NOMO-1 (cell line): ENCODE measurements at regions not wholly inside any gene's neighbourhood (a gene's known extent, or its start where the extent isn't known, plus 50 kb on each side); places are given as distances from the start of the nearest gene placed in this dataset.

Experiments used
- DNase-seq, 2 experiments: peaks; one replicate each; lab custom pipeline; 2025; ENCODE audit not compliant: unreplicated experiment in 2 of 2; lab: John Stamatoyannopoulos, UW

- DNase-seq: no peak
Observed at GRCh38 chr7:136051203-136051928, 74.2 kb upstream of the MTPN start.

DNA sequence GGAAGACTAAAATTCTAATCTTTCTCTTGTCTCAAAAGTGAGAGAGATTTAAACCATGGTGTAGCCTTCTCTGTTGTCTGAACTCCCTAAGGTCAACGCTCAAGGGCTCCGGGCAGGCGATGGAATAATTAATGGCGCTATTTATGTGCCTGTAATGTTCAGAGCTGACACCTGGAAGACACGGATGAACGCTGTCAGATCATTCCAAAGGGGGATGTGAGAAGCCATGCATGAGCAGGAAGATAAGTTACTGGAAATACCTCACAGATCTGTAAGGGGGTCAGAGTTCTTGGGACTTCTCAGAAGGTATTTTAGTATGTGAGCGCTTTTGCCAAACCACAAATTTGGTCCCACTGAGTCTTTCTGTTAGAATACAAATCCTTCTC lies 73.3 kb upstream of the MTPN start:
- DNase-seq: no peak

GRCh38 chr7:136049818-136050461 lies 72.8 kb upstream of the MTPN start:
- DNase-seq: no peak

DNA sequence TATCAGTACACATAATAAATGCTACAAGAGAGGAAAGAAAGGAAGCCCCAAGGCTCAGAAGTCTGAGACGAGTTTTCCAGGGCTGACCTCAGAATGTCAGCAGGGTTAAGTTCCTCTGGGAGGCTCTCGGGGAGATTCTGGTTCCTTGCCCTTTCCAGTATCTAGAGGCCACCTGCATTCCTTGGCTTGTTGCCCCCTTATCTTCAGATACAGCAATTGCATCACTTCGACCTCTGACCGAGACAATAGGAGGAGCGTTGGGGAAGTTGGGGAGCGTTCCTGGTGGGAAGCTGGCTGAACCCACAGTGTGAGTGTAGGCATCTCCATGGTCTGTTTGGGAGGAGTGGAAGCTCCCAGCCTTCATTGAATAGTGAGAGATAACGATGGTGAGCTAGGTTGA lies 72.0 kb upstream of the MTPN start:
- DNase-seq: no peak

DNA sequence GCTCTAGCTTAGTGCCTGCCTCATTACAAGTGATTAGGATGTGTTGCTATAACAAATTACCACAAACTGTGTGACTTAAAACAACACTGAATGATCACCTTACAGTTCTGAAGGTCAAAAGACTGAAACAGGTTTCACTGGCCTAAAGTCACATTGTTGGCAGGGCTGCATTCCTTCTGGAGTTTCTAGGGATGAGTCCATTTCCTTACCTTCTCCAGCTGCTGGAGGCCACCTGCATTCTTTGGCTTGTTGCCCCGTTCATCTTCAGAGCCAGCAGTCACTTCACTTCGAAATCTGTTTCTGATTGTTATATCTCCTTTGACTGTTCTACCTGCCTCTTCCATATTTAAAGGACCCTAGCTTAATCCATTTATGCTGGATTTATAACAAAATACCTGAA lies 69.4 kb upstream of the MTPN start:
- no peak for DNase-seq

DNA sequence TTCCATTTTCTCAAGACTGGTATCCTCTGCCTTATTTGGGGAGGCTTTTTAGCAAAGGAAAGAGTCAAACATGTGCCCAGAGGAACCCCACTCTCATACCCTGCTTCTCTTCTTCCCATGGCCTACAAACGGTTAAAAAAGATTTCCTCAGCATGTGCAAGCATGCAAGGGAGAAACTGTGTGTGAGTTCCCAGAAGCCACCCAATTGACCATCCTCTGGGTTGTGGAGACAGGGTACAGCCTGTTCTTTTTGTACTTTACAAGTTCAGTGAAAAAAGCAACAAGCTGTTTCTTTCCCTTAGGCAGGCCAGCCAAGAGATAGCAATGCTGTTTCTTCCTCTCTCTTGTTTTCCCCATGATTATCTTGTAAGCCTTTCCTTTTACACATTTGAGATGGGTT lies 68.8 kb upstream of the MTPN start:
- DNase-seq: no peak

DNA sequence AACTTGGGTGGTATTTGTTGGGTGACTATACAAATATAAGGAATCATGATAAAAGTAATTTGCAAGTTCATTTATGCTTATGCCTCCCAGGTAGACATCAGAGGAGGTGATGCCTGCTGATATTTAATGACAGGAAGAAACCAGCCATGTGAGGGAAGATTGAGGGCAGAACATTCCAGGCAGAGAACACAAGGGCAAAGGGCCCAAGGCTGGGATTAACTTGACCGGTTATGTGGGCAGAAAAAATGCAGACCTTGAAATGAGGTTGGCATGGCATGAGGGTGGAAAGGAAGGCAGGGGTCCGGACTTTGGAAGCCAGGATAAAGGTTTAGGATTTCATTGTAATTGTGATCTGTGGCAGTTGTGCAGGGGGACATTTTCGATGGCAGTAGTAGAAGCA lies 68.0 kb upstream of the MTPN start:
- DNase-seq: no peak

DNA sequence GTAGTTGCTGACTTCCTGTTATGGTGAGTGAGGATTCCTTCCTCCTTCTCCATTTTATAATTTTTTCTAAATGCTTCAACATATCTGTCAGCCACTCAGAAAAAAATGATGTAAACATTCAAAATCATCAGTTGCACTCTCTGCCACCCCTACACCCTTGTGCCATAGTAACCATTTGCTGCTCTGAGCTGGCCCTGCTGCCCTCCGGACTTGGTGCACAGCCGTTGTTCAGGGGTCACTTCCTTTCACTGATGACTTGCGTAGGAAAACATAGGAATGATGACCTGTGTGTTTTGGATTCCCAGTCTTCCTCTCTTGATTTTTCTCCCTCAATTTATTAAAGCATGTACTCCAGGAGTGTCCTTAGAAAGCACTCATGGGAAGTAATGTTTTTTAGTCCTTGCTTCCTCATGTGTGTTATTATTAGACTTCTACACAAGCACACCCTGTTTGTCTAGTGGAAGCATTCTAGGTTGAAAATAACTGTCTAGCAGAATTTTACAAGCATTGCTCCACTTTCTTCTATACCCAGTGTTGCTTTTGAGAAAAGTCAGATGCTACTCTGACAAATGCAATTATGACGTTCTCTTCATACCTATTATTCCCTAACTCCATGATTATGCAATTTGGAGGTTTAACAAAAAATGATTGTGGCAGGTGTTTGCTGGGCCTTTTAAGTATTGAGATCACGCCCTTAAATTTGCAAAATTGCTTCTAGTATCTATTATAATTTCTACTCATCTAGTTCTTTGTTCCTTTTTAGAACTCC lies 62.6 kb upstream of the MTPN start:
- DNase-seq: no peak

DNA sequence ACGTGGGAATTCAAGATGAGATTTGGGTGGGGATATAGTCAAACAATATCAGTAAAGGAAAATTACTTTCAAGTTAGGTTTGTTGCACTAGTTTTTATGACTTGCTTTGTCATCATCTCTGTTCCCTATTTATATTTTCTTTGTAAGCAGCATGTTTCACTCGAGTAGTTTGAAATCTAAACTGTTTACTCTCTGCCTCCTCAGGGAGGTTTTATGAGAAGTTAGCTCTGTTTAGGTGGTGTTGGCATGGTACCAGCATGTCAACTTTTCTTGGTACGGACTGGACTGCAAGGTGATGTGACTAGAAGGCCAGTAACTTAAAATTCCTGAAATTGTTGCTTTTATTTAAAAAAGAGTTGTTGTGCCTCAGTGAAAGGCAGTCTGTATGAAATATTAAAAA lies 59.2 kb upstream of the MTPN start:
- DNase-seq: no peak

- DNase-seq: no peak
Observed at GRCh38 chr7:136034132-136034531, 57.0 kb upstream of the MTPN start.

- no peak for DNase-seq
Observed at GRCh38 chr7:136033413-136034031, 56.4 kb upstream of the MTPN start.

DNA sequence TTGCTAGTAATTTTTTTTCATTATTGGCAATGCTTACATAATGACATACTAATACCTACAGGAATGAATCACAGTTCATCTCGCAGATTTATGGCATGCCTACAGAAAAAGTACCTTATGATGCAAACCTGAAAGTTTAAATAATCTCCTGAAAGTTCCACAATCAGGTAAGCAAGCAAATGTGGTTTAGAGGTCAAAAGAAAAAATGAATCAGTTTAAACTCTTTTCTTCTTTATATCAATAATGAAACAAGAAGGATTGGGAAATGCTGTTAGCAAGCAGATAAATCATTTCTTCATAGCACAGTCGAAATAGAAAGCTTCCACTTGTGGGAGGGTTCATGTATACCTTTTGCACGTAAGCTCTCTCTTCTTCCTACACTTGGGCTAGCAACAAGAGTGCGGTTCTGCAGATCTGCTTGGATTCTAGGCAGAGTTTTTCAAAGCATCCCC lies 53.7 kb upstream of the MTPN start:
- DNase-seq: no peak

- DNase-seq: no peak
Observed at GRCh38 chr7:136030330-136030729, 53.2 kb upstream of the MTPN start.

DNA sequence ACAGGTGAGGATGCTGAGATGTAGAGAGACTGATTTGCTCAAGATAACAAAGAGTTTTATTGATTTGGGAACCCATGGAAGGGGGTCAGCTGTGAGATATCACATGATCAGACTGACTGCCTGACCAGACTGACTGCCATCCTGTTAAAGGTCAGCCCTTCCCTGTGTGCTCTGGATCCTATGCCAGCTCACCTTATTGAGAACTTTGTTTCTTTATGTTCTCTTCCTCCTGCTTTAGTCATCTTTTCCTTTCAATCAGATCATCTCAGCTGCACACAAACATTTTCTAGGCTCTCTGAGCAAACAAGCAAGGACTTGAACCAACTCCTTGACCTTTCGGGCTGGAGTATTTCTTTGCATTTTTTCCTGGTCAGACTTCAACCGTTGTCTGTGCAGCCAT lies 50.0 kb upstream of the MTPN start:
- no peak for DNase-seq
